Natural killer cell (primary cell): ENCODE measurements at regions not wholly inside any gene's neighbourhood (a gene's known extent, or its start where the extent isn't known, plus 50 kb on each side); places are given as distances from the start of the nearest gene placed in this dataset.

ENCODE experiments used
- ATAC-seq, 3 donors: fragments of 150-1000 bp in 2 of 3; fragments of 200-7000 bp in 1 of 3; cut with Tn5 transposase; 1 replicate in 1 of 3; 2 replicates in 2 of 3; pipeline ENCODE4 v1.10.0; 2021; ENCODE audit warnings: mild to moderate bottlenecking in 2 of 3, moderate library complexity in 2 of 3
- DNase-seq, 2 donors: peaks; one replicate each; pipeline versions ENCODE4 v3.0.0 to v3.0.0-alpha.2; 2013 to 2021; ENCODE audit warnings: mixed read lengths in 1 of 2
- H3K27ac ChIP-seq: one replicate; pipeline ENCODE4 v1.5.1; 2013; ENCODE audit warnings: mild to moderate bottlenecking, low read length
- H3K27me3 ChIP-seq: one replicate; pipeline ENCODE4 v1.6.1; 2013; ENCODE audit warnings: low read length; ENCODE audit not compliant: control insufficient read depth, insufficient read depth
- H3K36me3 ChIP-seq: one replicate; pipeline ENCODE4 v1.6.1; 2013; ENCODE audit warnings: low read length; ENCODE audit not compliant: control insufficient read depth, insufficient read depth
- H3K4me1 ChIP-seq: one replicate; pipeline ENCODE4 v1.6.1; 2013; ENCODE audit warnings: low read length; ENCODE audit not compliant: control insufficient read depth, insufficient read depth
- H3K4me3 ChIP-seq: one replicate; pipeline ENCODE4 v1.5.1; 2013; ENCODE audit warnings: low read length
- H3K9me3 ChIP-seq: one replicate; pipeline ENCODE4 v1.6.1; 2013; ENCODE audit warnings: low read length; ENCODE audit not compliant: control insufficient read depth, insufficient read depth
- H3K27ac Mint-ChIP-seq, 2 donors: one replicate each; pipeline ENCODE4 v1.8.0; 2022; ENCODE audit warnings: mild to moderate bottlenecking in 2 of 2, mixed read lengths in 2 of 2, moderate library complexity in 1 of 2
- H3K27me3 Mint-ChIP-seq, 2 donors: one replicate each; pipeline ENCODE4 v1.8.0; 2022; ENCODE audit warnings: low read depth in 2 of 2, mixed read lengths in 2 of 2
- H3K36me3 Mint-ChIP-seq: one replicate; pipeline ENCODE4 v1.8.0; 2022; ENCODE audit warnings: mixed read lengths
- H3K4me1 Mint-ChIP-seq, 2 donors: one replicate each; pipeline ENCODE4 v1.8.0; 2022; ENCODE audit warnings: mixed read lengths in 2 of 2
- H3K4me3 Mint-ChIP-seq: one replicate; pipeline ENCODE4 v1.8.0; 2022; ENCODE audit warnings: mild to moderate bottlenecking, moderate library complexity, mixed read lengths
- H3K9me3 Mint-ChIP-seq, 2 donors: one replicate each; pipeline ENCODE4 v1.8.0; 2022; ENCODE audit warnings: mixed read lengths in 2 of 2
- WGBS: methylation state at CpG from one replicate; pipeline ENCODE4 v1.1.7; 2013; ENCODE audit warnings: missing lambda C conversion rate; ENCODE audit not compliant: insufficient coverage; 5-methylcytosine and 5-hydroxymethylcytosine counted together
- intact Hi-C: fragments of 100-400 bp; cut with micrococcal nuclease; formaldehyde crosslinking; loops from one replicate; pipeline ENCODE4 v1.14.2; 2022
- TF ChIP-seq, protein P1 (sequence below): fragments of 200-600 bp; IDR thresholded peaks from one replicate; pipeline ENCODE4 v1.8.0; 2022; ENCODE audit warnings: antibody characterized with exemption

GRCh38 chr3:78273326-78273725 lies 1233.4 kb downstream of the ROBO2 start:
- DNase-seq (no peak), ATAC-seq (no peak)
- Histone ChIP-seq H3K27me3 (no peaks in the 10 kb centered on the region), H3K36me3 (no peaks in the 10 kb centered on the region), H3K9me3 (peaks cover 6% of the 10 kb centered on the region), H3K4me3 (no peak overlapping the region), H3K27ac (no peak overlapping the region), H3K4me1 (peaks cover 21% of the 10 kb centered on the region)
- no peaks in the 10 kb centered on the region for H3K36me3 Mint-ChIP-seq
- intact Hi-C loops = no loop called here
- peaks cover 20 to 22% of the 10 kb centered on the region in 2 donors for H3K4me1 Mint-ChIP-seq
- H3K9me3 Mint-ChIP-seq = peaks cover 0 to 2% of the 10 kb centered on the region in 2 donors
- TF ChIP-seq, protein P1, sequence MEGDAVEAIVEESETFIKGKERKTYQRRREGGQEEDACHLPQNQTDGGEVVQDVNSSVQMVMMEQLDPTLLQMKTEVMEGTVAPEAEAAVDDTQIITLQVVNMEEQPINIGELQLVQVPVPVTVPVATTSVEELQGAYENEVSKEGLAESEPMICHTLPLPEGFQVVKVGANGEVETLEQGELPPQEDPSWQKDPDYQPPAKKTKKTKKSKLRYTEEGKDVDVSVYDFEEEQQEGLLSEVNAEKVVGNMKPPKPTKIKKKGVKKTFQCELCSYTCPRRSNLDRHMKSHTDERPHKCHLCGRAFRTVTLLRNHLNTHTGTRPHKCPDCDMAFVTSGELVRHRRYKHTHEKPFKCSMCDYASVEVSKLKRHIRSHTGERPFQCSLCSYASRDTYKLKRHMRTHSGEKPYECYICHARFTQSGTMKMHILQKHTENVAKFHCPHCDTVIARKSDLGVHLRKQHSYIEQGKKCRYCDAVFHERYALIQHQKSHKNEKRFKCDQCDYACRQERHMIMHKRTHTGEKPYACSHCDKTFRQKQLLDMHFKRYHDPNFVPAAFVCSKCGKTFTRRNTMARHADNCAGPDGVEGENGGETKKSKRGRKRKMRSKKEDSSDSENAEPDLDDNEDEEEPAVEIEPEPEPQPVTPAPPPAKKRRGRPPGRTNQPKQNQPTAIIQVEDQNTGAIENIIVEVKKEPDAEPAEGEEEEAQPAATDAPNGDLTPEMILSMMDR = no peak
- H3K4me3 Mint-ChIP-seq = no peak overlapping the region
- no peaks in the 10 kb centered on the region for H3K27me3 Mint-ChIP-seq
- H3K27ac Mint-ChIP-seq = no peak overlapping the region
- WGBS = 25% methylated on average over 2 of the region's 4 CpGs

- Mint-ChIP-seq H3K4me3 (no peak overlapping the region), H3K27ac (no peak overlapping the region), H3K27me3 (no peaks in the 10 kb centered on the region), H3K9me3 (peaks cover 0 to 3% of the 10 kb centered on the region in 2 donors), H3K4me1 (peaks cover 22 to 26% of the 10 kb centered on the region in 2 donors), H3K36me3 (no peaks in the 10 kb centered on the region)
- intact Hi-C loops = no loop called here
- WGBS = 100% methylated on average over 1 of the region's 2 CpGs
- Histone ChIP-seq H3K4me1 (peaks cover 12% of the 10 kb centered on the region), H3K4me3 (no peak overlapping the region), H3K27me3 (no peaks in the 10 kb centered on the region), H3K27ac (no peak overlapping the region), H3K9me3 (no peaks in the 10 kb centered on the region), H3K36me3 (no peaks in the 10 kb centered on the region)
- TF ChIP-seq, protein P1 = no peak
- DNase-seq (no peak), ATAC-seq (no peak)
Measured at GRCh38 chr3:78274475-78275065, 1234.7 kb downstream of the ROBO2 start.

DNA sequence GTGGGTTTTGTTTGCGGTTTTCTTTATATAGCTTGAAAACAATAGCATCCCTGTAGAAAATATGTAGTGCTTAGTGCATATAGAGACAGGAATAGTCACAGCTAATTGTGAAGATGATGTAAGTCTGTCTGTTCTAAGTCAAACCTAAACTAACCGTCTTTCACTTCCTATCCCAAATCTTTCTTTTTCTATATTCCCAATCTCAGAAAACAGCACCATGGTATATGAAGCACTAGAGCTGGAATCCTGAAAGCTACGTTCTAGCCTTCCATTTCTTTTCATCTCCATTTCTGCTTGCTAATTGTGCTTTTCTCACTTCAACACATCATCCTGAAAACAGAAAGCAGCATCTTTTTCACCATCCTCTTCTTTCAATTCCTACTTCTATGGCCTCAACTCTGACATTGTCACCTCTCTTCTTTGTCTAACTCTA lies 1235.5 kb downstream of the ROBO2 start:
- Mint-ChIP-seq H3K36me3 (no peaks in the 10 kb centered on the region), H3K9me3 (peaks cover 0 to 3% of the 10 kb centered on the region in 2 donors), H3K27ac (no peak overlapping the region), H3K4me3 (no peak overlapping the region), H3K4me1 (peaks cover 22 to 26% of the 10 kb centered on the region in 2 donors), H3K27me3 (no peaks in the 10 kb centered on the region)
- Histone ChIP-seq H3K9me3 (no peaks in the 10 kb centered on the region), H3K4me1 (peaks cover 12% of the 10 kb centered on the region), H3K27ac (no peak overlapping the region), H3K36me3 (no peaks in the 10 kb centered on the region), H3K4me3 (no peak overlapping the region), H3K27me3 (no peaks in the 10 kb centered on the region)
- no peak for DNase-seq
- no peak for ATAC-seq
- TF ChIP-seq, protein P1 = no peak
- 88% methylated on average over 3 of the region's 3 CpGs for WGBS
- intact Hi-C loops = no loop called here

DNA sequence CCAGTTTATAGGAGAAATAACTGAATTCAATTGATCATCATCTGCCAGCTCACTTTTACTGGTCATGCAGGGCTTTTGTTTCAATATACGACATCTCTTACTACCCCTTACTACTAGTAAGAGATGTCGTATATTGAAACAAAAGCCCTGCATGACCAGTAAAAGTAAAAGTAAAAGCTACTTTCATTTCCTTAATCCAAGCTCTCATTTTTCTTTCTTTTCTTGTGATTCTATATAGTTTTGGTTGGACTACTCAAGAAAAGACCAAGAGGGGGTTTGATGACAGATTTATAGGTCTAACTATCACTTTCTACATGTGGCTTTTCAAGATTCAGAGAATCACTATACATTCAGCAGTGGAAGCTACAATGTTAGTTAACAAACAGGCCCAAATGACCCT lies 1237.3 kb downstream of the ROBO2 start:
- Histone ChIP-seq H3K4me3 (no peak overlapping the region), H3K9me3 (peaks cover 3% of the 10 kb centered on the region), H3K4me1 (peaks cover 12% of the 10 kb centered on the region), H3K27ac (no peak overlapping the region), H3K36me3 (no peaks in the 10 kb centered on the region), H3K27me3 (no peaks in the 10 kb centered on the region)
- no peak for ATAC-seq
- H3K36me3 Mint-ChIP-seq = no peaks in the 10 kb centered on the region
- DNase-seq = no peak
- peak overlapping the region; percentile 10 to 50 for H3K27ac Mint-ChIP-seq
- H3K27me3 Mint-ChIP-seq = no peaks in the 10 kb centered on the region
- 76% methylated on average over 2 of the region's 2 CpGs for WGBS
- TF ChIP-seq, protein P1 = no peak
- peaks cover 2 to 3% of the 10 kb centered on the region in 2 donors for H3K9me3 Mint-ChIP-seq
- peak overlapping the region; percentile 61 for H3K4me3 Mint-ChIP-seq
- peaks cover 22 to 26% of the 10 kb centered on the region in 2 donors for H3K4me1 Mint-ChIP-seq
- intact Hi-C loops = no loop called here
